ENCODE measurements at regions not wholly inside any gene's neighbourhood (a gene's known extent, or its start where the extent isn't known, plus 50 kb on each side); places are given as distances from the start of the nearest gene placed in this dataset.

DNA sequence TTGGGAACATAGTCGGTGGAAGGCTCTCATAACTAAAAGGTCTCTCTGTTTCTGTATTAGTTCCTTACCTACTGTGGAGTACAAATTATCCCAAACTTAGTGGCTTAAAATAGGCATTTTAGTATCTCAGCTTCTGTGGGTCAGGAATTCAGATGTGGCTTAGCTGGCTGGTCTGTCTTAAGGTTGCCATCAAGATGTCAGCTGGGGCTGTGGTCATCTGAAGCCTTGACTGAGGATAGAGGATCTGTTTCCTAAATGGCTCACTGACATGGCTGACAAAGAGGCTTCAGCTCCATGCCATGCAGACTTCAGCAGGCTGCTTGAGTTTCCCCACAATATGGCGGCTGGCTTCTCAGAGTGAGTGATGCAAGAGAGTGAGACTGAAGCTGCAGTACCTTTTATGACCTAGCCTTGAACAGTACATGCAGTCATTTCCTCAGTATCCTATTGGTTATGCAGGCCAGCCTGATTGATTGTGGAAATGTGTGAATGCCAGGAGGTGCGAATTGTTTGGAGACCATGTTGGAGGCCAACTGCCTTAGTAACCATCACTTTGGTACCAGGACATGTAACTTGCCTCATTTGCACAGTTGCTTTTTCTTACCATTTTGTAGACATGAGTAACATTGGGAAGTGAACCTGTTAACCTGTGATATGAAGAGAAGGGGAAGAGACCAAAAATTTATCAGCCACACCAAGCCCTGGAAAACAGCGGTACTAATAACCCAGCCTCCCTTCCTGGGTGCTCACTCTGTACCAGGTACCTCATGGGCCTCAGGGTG is 152.8 kb upstream of the IER5L start:
- no peaks in the 10 kb centered on the region for H3K27me3 ChIP-seq (replicated peaks; ENCODE audit: insufficient read depth, low read depth, low read length, poor library complexity)
- H3K9me3 ChIP-seq (ENCODE audit: low read depth, low read length, poor library complexity, severe bottlenecking): no peaks in the 10 kb centered on the region
- intact Hi-C loops (cut with micrococcal nuclease; ENCODE audit: unreplicated experiment): loop anchor here (5.0 to 10.0 kb wide), 2 partner anchors 154 to 186 kb away; partner anchors contain the start of gene IER5L
- peak; percentile 58 for DNase-seq (ENCODE audit: low spot score)
- no peak overlapping the region for H3K27ac ChIP-seq (ENCODE audit: low read depth, low read length, poor library complexity, severe bottlenecking)
- TF ChIP-seq, protein P1, sequence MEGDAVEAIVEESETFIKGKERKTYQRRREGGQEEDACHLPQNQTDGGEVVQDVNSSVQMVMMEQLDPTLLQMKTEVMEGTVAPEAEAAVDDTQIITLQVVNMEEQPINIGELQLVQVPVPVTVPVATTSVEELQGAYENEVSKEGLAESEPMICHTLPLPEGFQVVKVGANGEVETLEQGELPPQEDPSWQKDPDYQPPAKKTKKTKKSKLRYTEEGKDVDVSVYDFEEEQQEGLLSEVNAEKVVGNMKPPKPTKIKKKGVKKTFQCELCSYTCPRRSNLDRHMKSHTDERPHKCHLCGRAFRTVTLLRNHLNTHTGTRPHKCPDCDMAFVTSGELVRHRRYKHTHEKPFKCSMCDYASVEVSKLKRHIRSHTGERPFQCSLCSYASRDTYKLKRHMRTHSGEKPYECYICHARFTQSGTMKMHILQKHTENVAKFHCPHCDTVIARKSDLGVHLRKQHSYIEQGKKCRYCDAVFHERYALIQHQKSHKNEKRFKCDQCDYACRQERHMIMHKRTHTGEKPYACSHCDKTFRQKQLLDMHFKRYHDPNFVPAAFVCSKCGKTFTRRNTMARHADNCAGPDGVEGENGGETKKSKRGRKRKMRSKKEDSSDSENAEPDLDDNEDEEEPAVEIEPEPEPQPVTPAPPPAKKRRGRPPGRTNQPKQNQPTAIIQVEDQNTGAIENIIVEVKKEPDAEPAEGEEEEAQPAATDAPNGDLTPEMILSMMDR (conservative IDR thresholded peaks at IDR 0.05; ENCODE audit: low read depth, low read length): no peak
- no peak for TF ChIP-seq EZH2 (IDR thresholded peaks at IDR 0.05; ENCODE audit: borderline replicate concordance, low read depth, low read length, poor library complexity, severe bottlenecking)
- ChIA-PET CTCF (no interaction called here), POLR2A (ENCODE audit: low non-redundant PET) (no interaction called here)
- peaks cover 29% of the 10 kb centered on the region for H3K4me1 ChIP-seq (ENCODE audit: insufficient read depth, low read length, poor library complexity, severe bottlenecking)
- H3K4me3 ChIP-seq (ENCODE audit: low read depth, low read length, poor library complexity, severe bottlenecking): no peak overlapping the region
- no TSS peak for BruUV-seq (replicated peaks)
- no peaks in the 10 kb centered on the region for H3K36me3 ChIP-seq (ENCODE audit: insufficient read depth, low read length, poor library complexity, severe bottlenecking)

DNA sequence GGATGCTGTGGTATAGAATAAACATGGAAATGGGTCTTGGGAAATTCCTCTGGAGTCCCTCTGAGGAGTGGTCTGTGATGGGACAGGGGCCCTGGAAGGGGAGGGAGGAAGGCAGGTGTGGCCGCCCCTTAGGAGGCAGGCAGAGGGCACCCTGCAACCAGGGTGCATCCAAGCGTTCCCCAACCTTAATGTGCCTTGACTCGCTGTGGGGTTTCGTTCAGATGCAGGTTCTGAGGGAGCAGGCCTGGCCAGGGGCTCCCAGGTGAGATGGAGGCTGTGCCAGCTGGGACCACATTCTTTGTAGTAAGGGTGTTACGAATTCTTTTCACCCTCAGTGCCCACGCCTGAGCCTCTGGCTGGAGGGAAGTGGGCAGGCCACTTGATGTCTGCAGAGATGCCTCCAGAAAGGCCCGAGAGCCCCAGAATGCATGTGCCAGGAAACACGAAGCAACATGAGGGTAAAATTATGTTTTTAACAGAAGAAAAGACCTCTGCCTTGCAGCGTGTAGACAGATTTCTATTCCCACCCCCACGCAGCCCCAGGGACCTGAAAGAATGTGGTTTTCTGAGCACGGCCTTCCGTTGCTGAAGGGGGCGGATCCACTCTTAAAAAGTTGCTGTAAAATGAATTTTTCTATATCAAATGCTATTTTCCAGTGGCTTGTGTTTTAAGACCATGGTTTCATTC is 150.4 kb upstream of the IER5L start:
- no peak for TF ChIP-seq EZH2 (IDR thresholded peaks at IDR 0.05; ENCODE audit: borderline replicate concordance, low read depth, low read length, poor library complexity, severe bottlenecking)
- TF ChIP-seq, protein P1 (conservative IDR thresholded peaks at IDR 0.05; ENCODE audit: low read depth, low read length): no peak
- CTCF ChIA-PET: no interaction called here

DNA sequence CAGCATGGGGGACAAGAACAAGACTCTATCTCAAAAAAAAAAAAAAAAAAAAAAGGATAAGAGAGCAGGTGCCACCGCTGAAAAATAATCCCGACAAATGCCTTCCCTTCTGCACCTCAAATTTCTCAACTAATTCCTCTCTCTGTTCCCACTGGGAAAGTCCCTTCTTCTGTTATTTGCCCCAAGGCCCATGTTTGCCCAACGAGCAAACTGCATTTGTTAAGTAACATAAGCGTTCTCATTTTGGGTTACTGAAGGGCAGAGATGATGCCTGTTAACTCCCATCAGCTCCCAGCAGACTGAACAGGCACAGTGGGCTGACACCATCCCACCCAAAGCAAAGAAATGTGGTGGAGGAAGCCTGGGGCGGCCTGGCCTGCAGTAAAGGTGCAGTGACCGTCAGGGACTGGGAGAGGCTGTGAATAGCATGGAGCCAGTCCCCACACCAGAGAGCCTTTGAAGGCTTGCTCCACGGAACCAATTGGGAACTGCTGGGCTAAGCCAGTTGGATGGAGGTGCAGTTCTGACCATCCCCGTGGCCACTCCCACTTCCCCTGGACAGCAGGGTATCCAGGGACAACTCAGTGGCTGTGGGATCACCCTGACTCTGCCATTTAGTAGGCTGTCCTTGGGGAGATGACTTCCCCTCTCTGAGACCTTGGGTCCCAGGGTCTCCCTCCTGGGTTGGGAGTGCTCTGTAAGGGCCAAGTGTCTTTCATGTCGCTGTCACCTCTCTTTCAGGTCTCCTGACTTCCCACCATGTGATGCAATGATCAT is 149.7 kb upstream of the IER5L start:
- BruUV-seq (replicated peaks): no TSS peak
- intact Hi-C loops (cut with micrococcal nuclease; ENCODE audit: unreplicated experiment): no loop called here
- Histone ChIP-seq H3K36me3 (ENCODE audit: insufficient read depth, low read length, poor library complexity, severe bottlenecking) (no peaks in the 10 kb centered on the region), H3K4me3 (ENCODE audit: low read depth, low read length, poor library complexity, severe bottlenecking) (no peak overlapping the region), H3K4me1 (ENCODE audit: insufficient read depth, low read length, poor library complexity, severe bottlenecking) (peaks cover 5% of the 10 kb centered on the region), H3K27me3 (replicated peaks; ENCODE audit: insufficient read depth, low read depth, low read length, poor library complexity) (no peaks in the 10 kb centered on the region), H3K9me3 (ENCODE audit: low read depth, low read length, poor library complexity, severe bottlenecking) (no peaks in the 10 kb centered on the region), H3K27ac (ENCODE audit: low read depth, low read length, poor library complexity, severe bottlenecking) (no peak overlapping the region)
- TF ChIP-seq, protein P1 (conservative IDR thresholded peaks at IDR 0.05; ENCODE audit: low read depth, low read length): no peak
- TF ChIP-seq EZH2 (IDR thresholded peaks at IDR 0.05; ENCODE audit: borderline replicate concordance, low read depth, low read length, poor library complexity, severe bottlenecking): no peak
- DNase-seq (ENCODE audit: low spot score): no peak
- ChIA-PET CTCF (no interaction called here), POLR2A (ENCODE audit: low non-redundant PET) (no interaction called here)

More for the DNA sequence above, 150.4 kb upstream of the IER5L start:
- intact Hi-C loops (cut with micrococcal nuclease; ENCODE audit: unreplicated experiment): no loop called here
- Histone ChIP-seq H3K4me1 (ENCODE audit: insufficient read depth, low read length, poor library complexity, severe bottlenecking) (peaks cover 5% of the 10 kb centered on the region), H3K36me3 (ENCODE audit: insufficient read depth, low read length, poor library complexity, severe bottlenecking) (no peaks in the 10 kb centered on the region), H3K27ac (ENCODE audit: low read depth, low read length, poor library complexity, severe bottlenecking) (no peak overlapping the region), H3K9me3 (ENCODE audit: low read depth, low read length, poor library complexity, severe bottlenecking) (no peaks in the 10 kb centered on the region), H3K4me3 (ENCODE audit: low read depth, low read length, poor library complexity, severe bottlenecking) (no peak overlapping the region), H3K27me3 (replicated peaks; ENCODE audit: insufficient read depth, low read depth, low read length, poor library complexity) (no peaks in the 10 kb centered on the region)
- DNase-seq (ENCODE audit: low spot score): no peak
- BruUV-seq (replicated peaks): no TSS peak
- POLR2A ChIA-PET (ENCODE audit: low non-redundant PET): no interaction called here
